ENCODE measurements at regions not wholly inside any gene's neighbourhood (a gene's known extent, or its start where the extent isn't known, plus 50 kb on each side); places are given as distances from the start of the nearest gene placed in this dataset.

- no peaks in the 10 kb centered on the region for H3K9me3 ChIP-seq (ENCODE audit: control insufficient read depth, low read length)
- no peak overlapping the region for H3K4me3 ChIP-seq (ENCODE audit: low read length)
- no peaks in the 10 kb centered on the region for H3K36me3 ChIP-seq (ENCODE audit: control insufficient read depth, insufficient read depth, low read length)
- no peak overlapping the region for H3K9ac ChIP-seq (ENCODE audit: low read length)
- H3K4me1 ChIP-seq (ENCODE audit: control insufficient read depth, insufficient read depth, low read length), result no peaks in the 10 kb centered on the region
- H3K27me3 ChIP-seq (ENCODE audit: control insufficient read depth, insufficient read depth, low read length), result no peaks in the 10 kb centered on the region
Observed at GRCh38 chr16:72236866-72237265, 64.9 kb upstream of the PMFBP1 start.

- Histone ChIP-seq H3K4me3 (ENCODE audit: low read length) (no peak overlapping the region), H3K9me3 (ENCODE audit: control insufficient read depth, low read length) (no peaks in the 10 kb centered on the region), H3K27me3 (ENCODE audit: control insufficient read depth, insufficient read depth, low read length) (no peaks in the 10 kb centered on the region), H3K9ac (ENCODE audit: low read length) (no peak overlapping the region), H3K36me3 (ENCODE audit: control insufficient read depth, insufficient read depth, low read length) (no peaks in the 10 kb centered on the region), H3K4me1 (ENCODE audit: control insufficient read depth, insufficient read depth, low read length) (no peaks in the 10 kb centered on the region)
Observed at GRCh38 chr16:72234387-72234786, 62.4 kb upstream of the PMFBP1 start.

DNA sequence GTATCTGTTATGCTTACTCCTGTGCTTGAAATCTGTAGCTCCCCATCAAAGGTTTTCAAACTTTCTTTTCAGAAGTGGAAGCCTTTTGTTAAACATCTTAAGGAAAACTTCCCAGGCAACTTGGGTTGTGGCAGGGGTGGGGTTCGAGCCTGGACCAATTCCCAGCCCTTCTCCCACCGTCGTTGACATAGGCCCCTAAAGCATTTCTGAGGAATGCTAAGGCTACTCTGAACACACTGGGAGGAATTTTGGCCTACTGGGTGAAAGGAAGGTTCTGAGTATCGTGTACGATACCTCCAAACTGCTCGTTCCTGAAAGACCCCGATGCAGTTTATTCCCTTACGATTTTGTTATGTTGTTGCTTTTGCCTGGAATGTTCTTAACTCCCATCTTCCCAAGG lies 56.1 kb upstream of the PMFBP1 start:
- Histone ChIP-seq H3K36me3 (ENCODE audit: control insufficient read depth, insufficient read depth, low read length) (no peaks in the 10 kb centered on the region), H3K9me3 (ENCODE audit: control insufficient read depth, low read length) (no peaks in the 10 kb centered on the region), H3K9ac (ENCODE audit: low read length) (no peak overlapping the region), H3K27me3 (ENCODE audit: control insufficient read depth, insufficient read depth, low read length) (no peaks in the 10 kb centered on the region), H3K4me1 (ENCODE audit: control insufficient read depth, insufficient read depth, low read length) (peaks cover 9% of the 10 kb centered on the region), H3K4me3 (ENCODE audit: low read length) (no peak overlapping the region)

DNA sequence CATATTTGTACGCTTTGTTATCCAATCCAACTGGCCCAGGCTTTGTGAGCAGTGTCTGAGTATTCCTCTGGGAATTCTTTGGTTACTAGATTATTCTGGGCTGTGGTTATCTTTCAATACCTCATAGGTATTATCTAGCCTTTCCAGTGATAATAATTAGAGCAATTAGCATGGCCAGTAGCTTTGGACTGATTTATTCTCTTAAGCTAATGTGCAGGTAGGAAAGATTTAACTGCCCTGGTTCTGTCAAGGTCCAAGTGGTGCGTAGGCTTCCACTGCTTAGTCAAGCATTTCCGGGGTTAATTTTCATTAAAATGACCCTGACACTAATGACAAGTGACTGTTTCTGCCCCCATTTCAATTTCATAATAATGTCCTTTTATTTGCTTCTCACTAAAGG lies 54.2 kb upstream of the PMFBP1 start:
- Histone ChIP-seq H3K4me1 (ENCODE audit: control insufficient read depth, insufficient read depth, low read length) (peaks cover 9% of the 10 kb centered on the region), H3K27me3 (ENCODE audit: control insufficient read depth, insufficient read depth, low read length) (no peaks in the 10 kb centered on the region), H3K4me3 (ENCODE audit: low read length) (no peak overlapping the region), H3K9me3 (ENCODE audit: control insufficient read depth, low read length) (no peaks in the 10 kb centered on the region), H3K36me3 (ENCODE audit: control insufficient read depth, insufficient read depth, low read length) (no peaks in the 10 kb centered on the region), H3K9ac (ENCODE audit: low read length) (no peak overlapping the region)

GRCh38 chr16:72224260-72224768 lies 52.4 kb upstream of the PMFBP1 start:
- H3K4me1 ChIP-seq (ENCODE audit: control insufficient read depth, insufficient read depth, low read length), result peaks cover 9% of the 10 kb centered on the region
- no peaks in the 10 kb centered on the region for H3K9me3 ChIP-seq (ENCODE audit: control insufficient read depth, low read length)
- H3K9ac ChIP-seq (ENCODE audit: low read length), result no peak overlapping the region
- no peaks in the 10 kb centered on the region for H3K36me3 ChIP-seq (ENCODE audit: control insufficient read depth, insufficient read depth, low read length)
- H3K27me3 ChIP-seq (ENCODE audit: control insufficient read depth, insufficient read depth, low read length), result no peaks in the 10 kb centered on the region
- H3K4me3 ChIP-seq (ENCODE audit: low read length), result no peak overlapping the region

- H3K4me1 ChIP-seq (ENCODE audit: control insufficient read depth, insufficient read depth, low read length), result peaks cover 9% of the 10 kb centered on the region
- no peak overlapping the region for H3K9ac ChIP-seq (ENCODE audit: low read length)
- no peaks in the 10 kb centered on the region for H3K36me3 ChIP-seq (ENCODE audit: control insufficient read depth, insufficient read depth, low read length)
- H3K9me3 ChIP-seq (ENCODE audit: control insufficient read depth, low read length), result no peaks in the 10 kb centered on the region
- H3K27me3 ChIP-seq (ENCODE audit: control insufficient read depth, insufficient read depth, low read length), result no peaks in the 10 kb centered on the region
- no peak overlapping the region for H3K4me3 ChIP-seq (ENCODE audit: low read length)
Observed at GRCh38 chr16:72222503-72222902, 50.5 kb upstream of the PMFBP1 start.
